Aorta (tissue), 5 donors: ENCODE measurements at regions not wholly inside any gene's neighbourhood (a gene's known extent, or its start where the extent isn't known, plus 50 kb on each side); places are given as distances from the start of the nearest gene placed in this dataset.

Experiments
- ATAC-seq: fragments of 200-7000 bp; cut with Tn5 transposase; one replicate; pipeline ENCODE4 v1.9.1; 2022; ENCODE audit warnings: moderate library complexity; ENCODE audit not compliant: low FRiP score
- DNase-seq, 2 donors: peaks; one replicate each; pipeline ENCODE4 v3.0.0-alpha.2; 2020
- H3K27ac ChIP-seq, 2 donors: one replicate each; pipeline ENCODE4 v1.5.1; 2013; ENCODE audit warnings: low read length in 2 of 2, mild to moderate bottlenecking in 2 of 2, moderate library complexity in 2 of 2, control low read depth in 1 of 2, inconsistent platforms in 1 of 2, low read depth in 1 of 2
- H3K27me3 ChIP-seq, 2 donors: one replicate each; pipeline ENCODE4 v1.6.1; 2013; ENCODE audit warnings: control low read depth in 1 of 2, low read length in 1 of 2, mild to moderate bottlenecking in 1 of 2, moderate library complexity in 1 of 2; ENCODE audit not compliant: insufficient read depth in 2 of 2, control insufficient read depth in 1 of 2
- H3K36me3 ChIP-seq, 2 donors: one replicate each; pipeline ENCODE4 v1.6.1; 2013; ENCODE audit warnings: control low read depth in 1 of 2, low read length in 1 of 2, mild to moderate bottlenecking in 1 of 2; ENCODE audit not compliant: insufficient read depth in 2 of 2, control insufficient read depth in 1 of 2
- H3K4me1 ChIP-seq, 2 donors: one replicate each; pipeline ENCODE4 v1.6.1; 2013; ENCODE audit warnings: low read length in 2 of 2, control low read depth in 1 of 2, mild to moderate bottlenecking in 1 of 2, moderate library complexity in 1 of 2; ENCODE audit not compliant: insufficient read depth in 2 of 2, control insufficient read depth in 1 of 2
- H3K4me3 ChIP-seq, 2 donors: one replicate each; pipeline ENCODE4 v1.5.1; 2013; ENCODE audit warnings: low read length in 2 of 2, control low read depth in 1 of 2, mild to moderate bottlenecking in 1 of 2
- H3K9me3 ChIP-seq: one replicate; pipeline ENCODE4 v1.6.1; 2013; ENCODE audit warnings: mild to moderate bottlenecking, low read length; ENCODE audit not compliant: control insufficient read depth
- WGBS, 2 donors: extraction: QIAGEN DNeasy Blood & Tissue Kit; methylation state at CpG; one replicate each; pipeline ENCODE4 v1.1.7; 2013; 5-methylcytosine and 5-hydroxymethylcytosine counted together
- intact Hi-C, 2 donors: fragments of 100-400 bp; cut with DNase I; formaldehyde crosslinking; loops; one replicate each; pipeline versions ENCODE4 v1.14.2 to v1.15.0; 2022
- donor health status: healthy with polysubstance abuse.
- donor health status: Bipolar disorder and iron deficiency.
- donor health status: DM: no; HTN: no; CAD: no.
- donor health status: DM: no; HTN: no; CAD: no.
- donor health status: DM: yes; HTN: yes; CAD: no.

DNA sequence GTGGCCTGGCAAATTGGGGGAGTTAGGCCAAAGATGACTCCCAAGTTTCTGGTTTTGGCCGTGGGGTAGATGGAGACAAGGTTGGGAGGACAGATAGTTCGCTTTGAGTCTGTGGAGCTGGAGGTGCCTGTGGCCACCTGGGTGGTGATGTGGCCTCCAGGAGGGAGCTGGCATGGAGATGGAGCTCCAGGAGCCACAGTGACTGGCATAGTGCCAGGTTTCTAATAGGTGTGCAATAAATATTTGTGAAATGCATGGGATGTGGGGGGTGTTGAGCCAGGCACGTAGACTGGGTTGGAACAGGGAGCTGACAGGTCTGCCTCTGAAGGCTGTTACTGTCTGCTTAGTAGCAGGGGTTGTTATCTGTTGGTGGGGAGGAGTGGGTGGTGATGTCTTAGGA, 102.7 kb downstream of the PAX1 start:
- Histone ChIP-seq H3K27ac (no peak overlapping the region), H3K4me1 (no peaks in the 10 kb centered on the region), H3K36me3 (no peaks in the 10 kb centered on the region), H3K27me3 (no peaks in the 10 kb centered on the region), H3K9me3 (no peaks in the 10 kb centered on the region), H3K4me3 (no peak overlapping the region)
- ATAC-seq (no peak), DNase-seq (no peak)
- 84 to 94% methylated on average over 3 of the region's 3 CpGs for WGBS, 2 donors
- intact Hi-C loops = loop anchor here in 1 of 2 donors (2.0 to 10.0 kb wide), 2 partner anchors 57 to 299 kb away; no protein-coding TSS in a partner anchor

GRCh38 chr20:21804802-21805201, 99.3 kb downstream of the PAX1 start:
- intact Hi-C loops = loop anchor here in 1 of 2 donors (10.0 kb wide), 1 partner anchor 60 kb away; no protein-coding TSS in a partner anchor
- no peaks in the 10 kb centered on the region for H3K27me3 ChIP-seq
- no peaks in the 10 kb centered on the region for H3K4me1 ChIP-seq
- 84 to 86% methylated on average over 8 of the region's 8 CpGs for WGBS, 2 donors
- no peaks in the 10 kb centered on the region for H3K9me3 ChIP-seq
- no peaks in the 10 kb centered on the region for H3K36me3 ChIP-seq
- DNase-seq (no peak), ATAC-seq (no peak)
- no peak overlapping the region for H3K4me3 ChIP-seq
- no peak overlapping the region for H3K27ac ChIP-seq

DNA sequence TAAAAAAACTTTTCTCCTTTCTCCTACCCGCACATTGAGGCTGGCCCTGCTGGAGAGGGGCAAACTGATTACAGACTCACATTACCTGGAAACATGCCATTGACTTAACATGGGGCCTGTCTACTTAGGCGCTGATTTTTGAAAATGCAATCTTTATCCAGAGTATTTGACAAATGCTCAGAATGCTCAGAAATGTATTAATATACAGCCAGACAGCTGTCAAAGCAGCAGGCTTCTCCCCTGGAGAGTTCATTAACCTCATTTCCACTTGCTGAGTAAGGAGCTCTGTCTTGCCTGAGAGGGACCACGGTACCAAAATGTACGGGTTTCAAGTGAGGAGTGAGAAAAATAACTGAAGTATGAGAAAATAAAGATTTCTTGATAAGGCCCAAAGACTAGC, 95.7 kb downstream of the PAX1 start:
- H3K9me3 ChIP-seq = peaks cover 1% of the 10 kb centered on the region
- 13 to 34% methylated on average over 4 of the region's 4 CpGs for WGBS, 2 donors
- DNase-seq (no peak), ATAC-seq (no peak)
- intact Hi-C loops = loop anchor here in 1 of 2 donors (10.0 kb wide), 1 partner anchor 64 kb away; no protein-coding TSS in a partner anchor
- H3K4me3 ChIP-seq = no peak overlapping the region
- no peak overlapping the region for H3K27ac ChIP-seq
- H3K4me1 ChIP-seq = no peaks in the 10 kb centered on the region
- no peaks in the 10 kb centered on the region for H3K27me3 ChIP-seq
- no peaks in the 10 kb centered on the region for H3K36me3 ChIP-seq

DNA sequence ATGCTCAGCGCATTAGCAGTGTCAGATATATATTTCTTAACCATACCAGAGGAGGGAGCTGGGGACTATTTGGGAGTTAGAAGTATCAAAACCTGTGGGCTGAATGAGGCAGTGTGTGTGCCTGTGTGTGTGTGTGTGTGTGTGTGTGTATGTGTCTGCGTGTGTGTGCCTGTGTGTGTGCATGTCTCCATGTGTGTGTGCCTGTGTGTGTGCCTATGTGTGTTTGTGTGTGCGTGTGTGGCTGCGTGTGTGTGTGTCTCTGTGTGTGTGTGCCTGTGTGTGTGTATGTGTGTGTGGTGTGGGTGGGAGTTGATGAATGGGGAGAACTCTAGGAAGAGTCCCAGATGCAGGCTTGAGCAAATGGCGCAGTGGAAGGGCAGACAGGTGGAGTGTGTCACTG, 92.9 kb downstream of the PAX1 start:
- H3K4me3 ChIP-seq = no peak overlapping the region
- H3K4me1 ChIP-seq = no peaks in the 10 kb centered on the region
- no peaks in the 10 kb centered on the region for H3K27me3 ChIP-seq
- H3K9me3 ChIP-seq = peaks cover 5% of the 10 kb centered on the region
- 92 to 95% methylated on average over 5 of the region's 5 CpGs for WGBS, 2 donors
- DNase-seq = no peak
- no peaks in the 10 kb centered on the region for H3K36me3 ChIP-seq
- intact Hi-C loops = no loop called here
- H3K27ac ChIP-seq = no peak overlapping the region
- ATAC-seq = no peak

GRCh38 chr20:21796059-21796458, 90.6 kb downstream of the PAX1 start:
- intact Hi-C loops = no loop called here
- 74 to 90% methylated on average over 1 of the region's 1 CpG for WGBS, 2 donors

GRCh38 chr20:21788082-21788481, 82.6 kb downstream of the PAX1 start:
- Histone ChIP-seq H3K27me3 (peaks cover 0 to 2% of the 10 kb centered on the region in 2 donors), H3K9me3 (peaks cover 6% of the 10 kb centered on the region), H3K4me3 (no peak overlapping the region), H3K36me3 (no peaks in the 10 kb centered on the region), H3K4me1 (no peaks in the 10 kb centered on the region), H3K27ac (no peak overlapping the region)
- DNase-seq (no peak), ATAC-seq (no peak)
- 68 to 69% methylated on average over 6 of the region's 6 CpGs for WGBS, 2 donors
- intact Hi-C loops = loop anchor here in 1 of 2 donors (10.0 kb wide), 1 partner anchor 867 kb away; no protein-coding TSS in a partner anchor

More at GRCh38 chr20:21796059-21796458, 90.6 kb downstream of the PAX1 start:
- Histone ChIP-seq H3K27me3 (no peaks in the 10 kb centered on the region), H3K36me3 (no peaks in the 10 kb centered on the region), H3K4me1 (no peaks in the 10 kb centered on the region), H3K9me3 (peaks cover 8% of the 10 kb centered on the region), H3K27ac (no peak overlapping the region), H3K4me3 (no peak overlapping the region)
- ATAC-seq (no peak), DNase-seq (no peak)

DNA sequence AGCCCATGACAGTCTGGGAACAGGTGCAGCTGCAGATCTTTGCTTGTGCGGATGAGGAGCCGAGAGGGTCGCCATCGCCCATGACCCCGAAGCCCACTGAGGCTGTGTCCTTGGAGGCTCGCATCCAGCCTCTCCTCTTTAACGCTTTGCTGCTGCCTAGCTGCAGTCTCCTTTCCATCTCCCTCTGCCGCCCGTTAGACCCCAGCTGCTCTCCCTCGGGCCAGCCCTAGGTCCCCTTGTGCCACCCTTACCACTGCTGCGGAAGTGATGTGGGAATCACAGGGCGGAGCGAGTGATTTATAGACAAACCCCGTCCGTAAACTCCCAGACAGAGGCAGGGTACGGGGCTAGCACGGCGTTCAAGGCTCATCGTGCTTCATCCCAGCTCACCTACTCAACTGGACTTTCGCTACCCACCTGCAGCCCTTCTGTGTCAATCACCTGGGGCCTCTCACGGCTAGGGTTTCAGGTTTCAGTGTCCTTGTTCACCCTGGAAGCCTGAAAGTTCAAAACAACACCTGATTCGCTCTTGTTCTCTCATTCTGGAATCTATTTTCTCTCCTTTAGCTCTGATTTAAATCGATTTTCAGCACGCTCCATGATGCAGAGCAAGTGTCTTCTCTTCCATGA, 76.1 kb downstream of the PAX1 start:
- WGBS, 2 donors = 73 to 77% methylated on average over 24 of the region's 24 CpGs
- Histone ChIP-seq H3K9me3 (peaks cover 6% of the 10 kb centered on the region), H3K4me3 (no peak overlapping the region), H3K27ac (no peak overlapping the region), H3K36me3 (no peaks in the 10 kb centered on the region), H3K4me1 (no peaks in the 10 kb centered on the region), H3K27me3 (peaks cover 0 to 4% of the 10 kb centered on the region in 2 donors)
- no peak for ATAC-seq
- intact Hi-C loops = loop anchor here in 1 of 2 donors (10.0 kb wide), 1 partner anchor 873 kb away; no protein-coding TSS in a partner anchor
- no peak for DNase-seq

- ATAC-seq = no peak
- Histone ChIP-seq H3K27me3 (peaks cover 0 to 2% of the 10 kb centered on the region in 2 donors), H3K9me3 (peaks cover 4% of the 10 kb centered on the region), H3K27ac (no peak overlapping the region), H3K4me3 (no peak overlapping the region), H3K36me3 (no peaks in the 10 kb centered on the region), H3K4me1 (no peaks in the 10 kb centered on the region)
- WGBS, 2 donors = 55 to 59% methylated on average over 4 of the region's 4 CpGs
- intact Hi-C loops = loop anchor here in 1 of 2 donors (10.0 kb wide), 1 partner anchor 874 kb away; no protein-coding TSS in a partner anchor
- no peak for DNase-seq
Measured at GRCh38 chr20:21780528-21780927, 75.1 kb downstream of the PAX1 start.
